ENCODE measurements at regions not wholly inside any gene's neighbourhood (a gene's known extent, or its start where the extent isn't known, plus 50 kb on each side); places are given as distances from the start of the nearest gene placed in this dataset.

GRCh38 chr12:126538888-126539287, 1473.7 kb downstream of the AACS start:
- TF ChIP-seq, protein P1, sequence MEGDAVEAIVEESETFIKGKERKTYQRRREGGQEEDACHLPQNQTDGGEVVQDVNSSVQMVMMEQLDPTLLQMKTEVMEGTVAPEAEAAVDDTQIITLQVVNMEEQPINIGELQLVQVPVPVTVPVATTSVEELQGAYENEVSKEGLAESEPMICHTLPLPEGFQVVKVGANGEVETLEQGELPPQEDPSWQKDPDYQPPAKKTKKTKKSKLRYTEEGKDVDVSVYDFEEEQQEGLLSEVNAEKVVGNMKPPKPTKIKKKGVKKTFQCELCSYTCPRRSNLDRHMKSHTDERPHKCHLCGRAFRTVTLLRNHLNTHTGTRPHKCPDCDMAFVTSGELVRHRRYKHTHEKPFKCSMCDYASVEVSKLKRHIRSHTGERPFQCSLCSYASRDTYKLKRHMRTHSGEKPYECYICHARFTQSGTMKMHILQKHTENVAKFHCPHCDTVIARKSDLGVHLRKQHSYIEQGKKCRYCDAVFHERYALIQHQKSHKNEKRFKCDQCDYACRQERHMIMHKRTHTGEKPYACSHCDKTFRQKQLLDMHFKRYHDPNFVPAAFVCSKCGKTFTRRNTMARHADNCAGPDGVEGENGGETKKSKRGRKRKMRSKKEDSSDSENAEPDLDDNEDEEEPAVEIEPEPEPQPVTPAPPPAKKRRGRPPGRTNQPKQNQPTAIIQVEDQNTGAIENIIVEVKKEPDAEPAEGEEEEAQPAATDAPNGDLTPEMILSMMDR (IDR thresholded peaks at IDR 0.05; ENCODE audit: insufficient read depth, low read length): no peak
- H3K4me3 ChIP-seq (ENCODE audit: low read depth, low read length): no peak overlapping the region
- DNase-seq (ENCODE audit: low read depth): no peak

- no peak overlapping the region for H3K4me3 ChIP-seq (ENCODE audit: low read depth, low read length)
- TF ChIP-seq, protein P1 (IDR thresholded peaks at IDR 0.05; ENCODE audit: insufficient read depth, low read length): no peak
- DNase-seq (ENCODE audit: low read depth): no peak
Observed at GRCh38 chr12:126545411-126545810, 1480.2 kb downstream of the AACS start.

- H3K4me3 ChIP-seq (ENCODE audit: low read depth, low read length): no peak overlapping the region
- DNase-seq (ENCODE audit: low read depth): peak; percentile 51
- TF ChIP-seq, protein P1 (IDR thresholded peaks at IDR 0.05; ENCODE audit: insufficient read depth, low read length): no peak
Observed at GRCh38 chr12:126547905-126548304, 1482.7 kb downstream of the AACS start.

DNA sequence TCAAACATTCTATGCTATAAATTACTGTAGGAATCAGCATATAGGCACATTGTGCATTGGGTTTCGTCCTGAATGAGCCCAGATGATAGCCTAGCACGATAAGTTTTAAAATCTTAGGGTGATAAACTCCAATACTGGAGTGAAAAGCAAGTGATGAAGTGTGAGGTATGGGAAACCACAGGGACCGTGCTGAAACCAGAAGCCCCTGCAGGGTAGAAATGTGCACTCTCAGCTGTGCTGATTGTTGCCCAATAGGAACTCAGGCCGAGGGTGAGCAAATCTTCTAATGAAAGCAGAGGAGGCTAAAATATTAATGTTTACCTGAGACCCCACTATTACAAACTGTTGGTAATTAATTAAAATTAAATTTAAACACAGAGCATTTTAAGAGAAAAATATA, 1486.6 kb downstream of the AACS start:
- DNase-seq (ENCODE audit: low read depth): no peak
- no peak overlapping the region for H3K4me3 ChIP-seq (ENCODE audit: low read depth, low read length)
- TF ChIP-seq, protein P1 (IDR thresholded peaks at IDR 0.05; ENCODE audit: insufficient read depth, low read length): no peak

- no peak for DNase-seq (ENCODE audit: low read depth)
- H3K4me3 ChIP-seq (ENCODE audit: low read depth, low read length): no peak overlapping the region
- TF ChIP-seq, protein P1 (IDR thresholded peaks at IDR 0.05; ENCODE audit: insufficient read depth, low read length): no peak
Observed at GRCh38 chr12:126554625-126555024, 1489.4 kb downstream of the AACS start.

DNA sequence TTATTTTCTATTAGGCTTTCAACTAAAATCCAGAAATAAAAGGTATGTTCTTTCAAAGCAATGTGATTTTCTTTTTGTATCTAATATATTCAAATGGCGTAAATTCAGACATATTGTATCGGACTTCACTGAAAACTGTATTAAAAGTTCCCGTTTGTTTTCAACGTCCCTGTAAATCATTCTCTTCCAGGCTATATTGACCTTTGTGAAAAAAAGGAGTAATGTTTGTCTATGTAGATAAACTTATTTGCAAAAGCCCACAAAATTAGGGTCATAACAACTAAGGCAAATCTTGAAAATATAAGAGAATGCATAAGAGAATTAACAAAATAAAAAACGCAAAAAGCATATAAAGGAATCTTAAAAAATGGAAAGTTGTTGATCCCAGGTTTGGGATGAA, 1492.4 kb downstream of the AACS start:
- TF ChIP-seq, protein P1 (IDR thresholded peaks at IDR 0.05; ENCODE audit: insufficient read depth, low read length): no peak
- no peak overlapping the region for H3K4me3 ChIP-seq (ENCODE audit: low read depth, low read length)
- no peak for DNase-seq (ENCODE audit: low read depth)

- no peak for DNase-seq (ENCODE audit: low read depth)
- no peak overlapping the region for H3K4me3 ChIP-seq (ENCODE audit: low read depth, low read length)
- TF ChIP-seq, protein P1 (IDR thresholded peaks at IDR 0.05; ENCODE audit: insufficient read depth, low read length): no peak
Observed at GRCh38 chr12:126558219-126558618, 1493.0 kb downstream of the AACS start.

Measured in fibroblast of the aortic adventitia (primary cell).